ENCODE measurements at regions not wholly inside any gene's neighbourhood (a gene's known extent, or its start where the extent isn't known, plus 50 kb on each side); places are given as distances from the start of the nearest gene placed in this dataset.

DNA sequence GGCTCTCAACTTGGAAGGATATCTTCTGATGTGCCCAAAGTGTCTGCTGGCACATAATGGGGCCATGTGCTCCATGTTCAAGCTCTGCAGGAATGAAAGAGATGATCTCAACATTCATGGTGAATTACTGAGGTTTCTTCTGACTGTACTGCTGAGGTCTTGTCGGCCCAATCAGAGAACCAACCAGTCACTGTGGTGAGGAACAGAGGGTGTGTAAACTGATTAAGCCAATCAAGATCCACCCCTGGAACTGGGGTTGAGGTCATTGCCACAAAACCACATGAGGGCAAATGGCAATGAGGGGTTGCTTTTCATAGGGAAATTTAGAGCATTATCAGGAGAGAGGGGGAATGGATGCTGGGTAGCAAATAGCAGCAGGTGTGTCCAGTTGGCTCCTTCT is 152.3 kb upstream of the RAG2 start:
- Histone ChIP-seq H3K27ac (ENCODE audit: insufficient read depth, low read length, poor library complexity, severe bottlenecking) (no peak overlapping the region), H3K4me3 (ENCODE audit: low read depth, low read length) (no peak overlapping the region), H3K27me3 (ENCODE audit: control insufficient read depth, insufficient read depth, low read length) (no peaks in the 10 kb centered on the region), H3K36me3 (ENCODE audit: control insufficient read depth, insufficient read depth, low read length) (no peaks in the 10 kb centered on the region), H3K9me3 (ENCODE audit: control insufficient read depth in 2 of 2, low read length in 2 of 2) (no peaks in the 10 kb centered on the region), H3K4me1 (ENCODE audit: control insufficient read depth, insufficient read depth, low read length, poor library complexity, severe bottlenecking) (no peaks in the 10 kb centered on the region)
- Mint-ChIP-seq H3K36me3 (no peaks in the 10 kb centered on the region), H3K9me3 (peaks cover 0 to 1% (median 0%) of the 10 kb centered on the region in 7 donors), H3K4me3 (no peak overlapping the region), H3K27me3 (peaks cover 10% of the 10 kb centered on the region), H3K27ac (no peak overlapping the region), H3K4me1 (peaks cover 0 to 5% (median 0%) of the 10 kb centered on the region in 4 donors)
- DNase-seq (no peak), ATAC-seq (ENCODE audit: low read depth in 2 of 2) (no peak)

DNA sequence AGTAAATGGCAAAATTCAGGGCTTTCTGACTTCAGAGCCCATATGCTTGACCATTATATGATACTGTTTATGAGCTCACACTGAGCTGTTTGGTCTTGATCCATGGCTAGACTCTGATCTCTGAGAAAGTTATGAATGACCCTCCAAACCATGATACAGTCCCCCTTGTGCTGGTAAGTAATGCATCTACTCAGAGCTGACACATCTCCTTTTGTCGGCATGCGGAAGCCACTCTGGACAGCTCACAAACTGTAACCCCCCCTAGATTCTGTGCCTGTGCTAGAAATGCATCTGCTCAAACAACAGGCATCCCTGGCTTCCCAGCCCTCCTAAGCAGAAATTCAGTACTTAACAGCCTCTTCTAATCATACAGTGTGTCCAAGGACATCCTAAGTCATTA is 150.8 kb upstream of the RAG2 start:
- Histone ChIP-seq H3K9me3 (ENCODE audit: control insufficient read depth in 2 of 2, low read length in 2 of 2) (no peaks in the 10 kb centered on the region), H3K4me1 (ENCODE audit: control insufficient read depth, insufficient read depth, low read length, poor library complexity, severe bottlenecking) (no peaks in the 10 kb centered on the region), H3K36me3 (ENCODE audit: control insufficient read depth, insufficient read depth, low read length) (no peaks in the 10 kb centered on the region), H3K27me3 (ENCODE audit: control insufficient read depth, insufficient read depth, low read length) (no peaks in the 10 kb centered on the region), H3K4me3 (ENCODE audit: low read depth, low read length) (no peak overlapping the region), H3K27ac (ENCODE audit: insufficient read depth, low read length, poor library complexity, severe bottlenecking) (no peak overlapping the region)
- H3K27ac Mint-ChIP-seq, result no peak overlapping the region
- no peak overlapping the region for H3K4me3 Mint-ChIP-seq
- no peaks in the 10 kb centered on the region for H3K36me3 Mint-ChIP-seq
- ATAC-seq (ENCODE audit: low read depth in 2 of 2) (no peak), DNase-seq (no peak)
- peaks cover 10% of the 10 kb centered on the region for H3K27me3 Mint-ChIP-seq
- peaks cover 0 to 5% (median 1%) of the 10 kb centered on the region in 4 donors for H3K4me1 Mint-ChIP-seq
- peaks cover 0 to 1% (median 0%) of the 10 kb centered on the region in 7 donors for H3K9me3 Mint-ChIP-seq

DNA sequence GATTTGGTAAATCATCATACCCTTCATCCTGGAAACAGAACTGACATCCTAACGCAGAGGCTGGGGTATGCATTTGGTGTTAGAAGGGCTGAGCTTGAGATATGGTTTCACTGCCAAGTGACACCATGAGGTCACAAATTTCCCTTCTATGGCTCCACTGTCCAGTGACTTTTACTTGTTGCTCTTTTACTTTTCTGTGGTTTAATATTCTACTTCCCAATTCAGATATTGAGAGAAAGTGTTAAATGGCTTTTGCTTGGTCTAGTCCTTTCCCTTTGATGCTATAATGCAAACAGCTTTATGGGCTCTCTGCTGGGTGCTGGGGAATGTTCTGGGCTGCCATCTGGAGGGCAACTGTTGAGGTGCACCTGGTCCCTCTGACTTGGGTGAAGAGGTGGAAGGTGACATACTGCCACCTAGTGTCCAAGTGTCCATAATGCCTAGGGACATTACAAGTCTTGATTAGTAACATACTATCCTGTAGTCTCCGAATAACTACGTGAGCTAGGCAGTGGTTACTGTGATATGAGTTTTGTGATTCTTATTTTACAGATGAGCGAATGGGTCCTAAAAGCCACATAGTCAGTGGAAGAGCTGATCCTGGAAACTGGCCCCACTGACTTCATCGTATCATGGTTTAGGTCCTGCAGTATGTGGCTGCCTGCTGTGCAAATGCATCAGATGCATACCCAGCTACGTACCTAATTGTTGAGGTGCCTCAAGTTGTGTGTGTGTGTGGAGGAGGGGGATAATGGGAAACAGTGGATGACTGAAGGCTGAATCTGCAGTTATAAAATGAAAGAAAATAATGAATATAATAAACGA is 149.1 kb upstream of the RAG2 start:
- Mint-ChIP-seq H3K4me3 (no peak overlapping the region), H3K4me1 (peaks cover 0 to 5% (median 1%) of the 10 kb centered on the region in 4 donors), H3K36me3 (no peaks in the 10 kb centered on the region), H3K27ac (peak overlapping the region in 1 of 3 donors; percentile 27), H3K9me3 (peaks cover 0 to 1% (median 0%) of the 10 kb centered on the region in 7 donors), H3K27me3 (peaks cover 10% of the 10 kb centered on the region)
- Histone ChIP-seq H3K9me3 (ENCODE audit: control insufficient read depth in 2 of 2, low read length in 2 of 2) (no peaks in the 10 kb centered on the region), H3K27ac (ENCODE audit: insufficient read depth, low read length, poor library complexity, severe bottlenecking) (no peak overlapping the region), H3K36me3 (ENCODE audit: control insufficient read depth, insufficient read depth, low read length) (no peaks in the 10 kb centered on the region), H3K4me1 (ENCODE audit: control insufficient read depth, insufficient read depth, low read length, poor library complexity, severe bottlenecking) (no peaks in the 10 kb centered on the region), H3K27me3 (ENCODE audit: control insufficient read depth, insufficient read depth, low read length) (peaks cover 1% of the 10 kb centered on the region), H3K4me3 (ENCODE audit: low read depth, low read length) (no peak overlapping the region)
- peak; percentile 90 to 93 for ATAC-seq (ENCODE audit: low read depth in 2 of 2)
- peak; percentile 39 to 91 (median 59) for DNase-seq

DNA sequence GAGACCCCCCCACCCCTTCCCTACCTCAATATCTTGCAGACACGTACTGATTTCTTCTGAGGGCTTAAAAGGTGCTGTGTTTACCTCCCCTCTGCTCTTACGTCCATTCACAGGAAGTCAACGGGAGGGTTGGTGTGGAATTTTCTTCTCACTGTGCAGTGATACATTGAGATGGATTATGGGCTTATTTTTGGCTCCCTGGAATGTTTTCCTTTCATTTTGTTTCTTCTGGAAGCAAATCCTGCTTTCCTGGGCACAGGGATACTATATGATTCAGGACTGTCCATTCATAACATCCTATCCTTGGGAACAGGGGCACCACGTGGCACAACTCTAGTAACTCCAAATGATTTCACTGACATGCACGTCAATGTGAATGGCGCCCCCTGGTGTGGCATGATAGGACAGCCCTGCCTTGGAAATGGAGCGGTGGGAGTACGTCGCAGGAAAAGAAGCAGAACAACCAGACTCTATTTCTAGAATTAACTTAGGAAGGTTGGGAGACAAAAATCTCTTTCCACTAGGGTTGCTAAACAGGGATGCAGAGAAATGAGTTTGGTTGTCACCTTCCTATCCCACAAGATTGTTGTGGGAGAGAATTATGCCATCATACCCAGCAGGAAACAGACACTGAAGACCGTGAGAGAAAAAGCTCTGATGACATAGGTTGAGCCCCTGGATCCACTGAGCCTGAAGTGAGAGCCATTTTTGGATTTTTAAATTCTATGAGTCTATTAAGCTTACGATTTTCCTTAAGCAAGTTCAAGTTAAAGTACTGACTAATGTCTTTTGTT is 146.5 kb upstream of the RAG2 start:
- Mint-ChIP-seq H3K27me3 (peaks cover 4% of the 10 kb centered on the region), H3K36me3 (no peaks in the 10 kb centered on the region), H3K27ac (no peak overlapping the region), H3K9me3 (peaks cover 0 to 5% (median 0%) of the 10 kb centered on the region in 7 donors), H3K4me1 (peaks cover 0 to 5% (median 1%) of the 10 kb centered on the region in 4 donors), H3K4me3 (no peak overlapping the region)
- Histone ChIP-seq H3K9me3 (ENCODE audit: control insufficient read depth in 2 of 2, low read length in 2 of 2) (no peaks in the 10 kb centered on the region), H3K4me1 (ENCODE audit: control insufficient read depth, insufficient read depth, low read length, poor library complexity, severe bottlenecking) (no peaks in the 10 kb centered on the region), H3K4me3 (ENCODE audit: low read depth, low read length) (no peak overlapping the region), H3K27ac (ENCODE audit: insufficient read depth, low read length, poor library complexity, severe bottlenecking) (no peak overlapping the region), H3K27me3 (ENCODE audit: control insufficient read depth, insufficient read depth, low read length) (peaks cover 3% of the 10 kb centered on the region), H3K36me3 (ENCODE audit: control insufficient read depth, insufficient read depth, low read length) (no peaks in the 10 kb centered on the region)
- ATAC-seq (ENCODE audit: low read depth in 2 of 2) (no peak), DNase-seq (peak; percentile 2 to 50 (median 6))

DNA sequence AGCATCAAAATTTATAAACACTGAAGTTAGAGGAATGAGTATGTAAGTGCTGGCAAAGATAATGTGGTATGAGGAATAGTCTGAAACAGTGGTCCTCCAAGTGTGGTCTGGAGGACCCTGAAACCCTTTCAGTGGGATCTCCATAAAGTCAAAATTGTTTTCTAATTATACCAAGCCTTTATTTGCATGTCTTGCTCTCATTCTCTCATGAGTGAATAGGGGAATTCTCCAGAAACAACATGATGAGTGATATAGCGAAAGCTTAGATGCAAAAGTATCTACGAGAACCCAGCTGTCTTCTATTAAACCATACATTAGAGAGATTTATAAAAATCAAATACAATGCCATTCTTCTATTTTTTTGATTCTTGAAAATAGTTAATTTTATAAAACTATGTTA is 145.0 kb upstream of the RAG2 start:
- Mint-ChIP-seq H3K27ac (no peak overlapping the region), H3K4me3 (no peak overlapping the region), H3K9me3 (peaks cover 0 to 5% (median 0%) of the 10 kb centered on the region in 7 donors), H3K36me3 (no peaks in the 10 kb centered on the region), H3K4me1 (peaks cover 0 to 5% (median 1%) of the 10 kb centered on the region in 4 donors), H3K27me3 (peaks cover 4% of the 10 kb centered on the region)
- Histone ChIP-seq H3K36me3 (ENCODE audit: control insufficient read depth, insufficient read depth, low read length) (no peaks in the 10 kb centered on the region), H3K4me1 (ENCODE audit: control insufficient read depth, insufficient read depth, low read length, poor library complexity, severe bottlenecking) (no peaks in the 10 kb centered on the region), H3K27ac (ENCODE audit: insufficient read depth, low read length, poor library complexity, severe bottlenecking) (no peak overlapping the region), H3K9me3 (ENCODE audit: control insufficient read depth in 2 of 2, low read length in 2 of 2) (no peaks in the 10 kb centered on the region), H3K27me3 (ENCODE audit: control insufficient read depth, insufficient read depth, low read length) (peaks cover 3% of the 10 kb centered on the region), H3K4me3 (ENCODE audit: low read depth, low read length) (no peak overlapping the region)
- no peak for ATAC-seq (ENCODE audit: low read depth in 2 of 2)
- DNase-seq, result no peak

DNA sequence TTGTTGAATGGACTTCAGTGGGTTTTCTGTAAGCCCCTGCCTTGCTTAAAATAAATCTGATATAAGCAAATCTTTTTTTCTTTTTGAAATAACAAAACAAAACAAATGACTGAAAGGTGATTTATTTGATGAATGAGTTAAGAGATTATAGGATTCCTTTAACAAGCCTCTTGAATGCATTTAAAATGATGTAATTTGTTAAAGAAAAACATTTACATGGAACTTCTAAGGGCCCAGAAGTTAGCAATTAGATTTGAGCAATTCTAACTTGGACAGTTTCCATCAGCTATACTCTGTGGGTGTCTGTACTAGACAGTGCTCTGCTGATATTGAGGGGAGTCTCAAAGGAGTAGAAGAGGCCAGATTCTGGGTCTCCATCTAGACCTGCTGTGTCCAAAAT is 143.5 kb upstream of the RAG2 start:
- no peaks in the 10 kb centered on the region for H3K9me3 ChIP-seq (ENCODE audit: control insufficient read depth in 2 of 2, low read length in 2 of 2)
- H3K4me3 ChIP-seq (ENCODE audit: low read depth, low read length), result no peak overlapping the region
- Mint-ChIP-seq H3K27me3 (no peaks in the 10 kb centered on the region), H3K9me3 (peaks cover 0 to 4% (median 0%) of the 10 kb centered on the region in 7 donors), H3K4me3 (no peak overlapping the region), H3K4me1 (peaks cover 0 to 3% (median 0%) of the 10 kb centered on the region in 4 donors), H3K36me3 (no peaks in the 10 kb centered on the region), H3K27ac (no peak overlapping the region)
- ATAC-seq (ENCODE audit: low read depth in 2 of 2) (no peak), DNase-seq (no peak)
- no peak overlapping the region for H3K27ac ChIP-seq (ENCODE audit: insufficient read depth, low read length, poor library complexity, severe bottlenecking)
- no peaks in the 10 kb centered on the region for H3K36me3 ChIP-seq (ENCODE audit: control insufficient read depth, insufficient read depth, low read length)
- no peaks in the 10 kb centered on the region for H3K4me1 ChIP-seq (ENCODE audit: control insufficient read depth, insufficient read depth, low read length, poor library complexity, severe bottlenecking)
- H3K27me3 ChIP-seq (ENCODE audit: control insufficient read depth, insufficient read depth, low read length), result peaks cover 3% of the 10 kb centered on the region

DNA sequence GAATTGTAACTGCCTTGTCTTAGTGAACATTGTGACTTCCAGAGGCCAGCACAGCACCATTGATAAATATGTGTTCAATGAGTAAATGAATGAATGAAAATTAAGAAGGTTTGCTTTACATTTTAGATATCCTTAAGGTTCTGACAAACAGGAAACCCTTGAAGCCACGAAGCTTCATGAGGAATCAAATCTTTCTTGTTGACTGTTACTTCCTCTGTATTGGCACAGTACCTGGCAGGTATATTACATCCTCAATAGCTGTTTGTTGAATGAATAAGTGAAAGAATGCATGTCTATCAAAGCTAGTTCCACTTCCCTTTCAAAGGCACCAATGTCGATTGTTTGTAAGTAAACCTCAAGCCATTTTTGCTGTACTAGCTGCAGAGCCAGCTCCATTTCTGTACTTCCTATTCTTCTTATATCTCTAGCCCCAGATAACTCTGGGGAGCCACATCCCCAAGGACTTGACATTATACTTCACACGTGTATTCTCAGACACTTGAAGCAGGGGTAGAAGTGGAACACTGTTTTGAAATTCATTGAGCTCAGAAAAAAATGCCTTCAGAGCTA is 140.3 kb upstream of the RAG2 start:
- H3K27me3 Mint-ChIP-seq, result no peaks in the 10 kb centered on the region
- H3K27ac Mint-ChIP-seq, result no peak overlapping the region
- peaks cover 0 to 4% (median 0%) of the 10 kb centered on the region in 7 donors for H3K9me3 Mint-ChIP-seq
- no peak overlapping the region for H3K27ac ChIP-seq (ENCODE audit: insufficient read depth, low read length, poor library complexity, severe bottlenecking)
- DNase-seq, result no peak
- H3K4me1 Mint-ChIP-seq, result no peaks in the 10 kb centered on the region
- no peak overlapping the region for H3K4me3 ChIP-seq (ENCODE audit: low read depth, low read length)
- peaks cover 0 to 3% of the 10 kb centered on the region in 2 experiments for H3K9me3 ChIP-seq (ENCODE audit: control insufficient read depth in 2 of 2, low read length in 2 of 2)
- H3K36me3 ChIP-seq (ENCODE audit: control insufficient read depth, insufficient read depth, low read length), result no peaks in the 10 kb centered on the region
- H3K4me3 Mint-ChIP-seq, result no peak overlapping the region
- H3K4me1 ChIP-seq (ENCODE audit: control insufficient read depth, insufficient read depth, low read length, poor library complexity, severe bottlenecking), result no peaks in the 10 kb centered on the region
- H3K36me3 Mint-ChIP-seq, result no peaks in the 10 kb centered on the region
- peaks cover 3% of the 10 kb centered on the region for H3K27me3 ChIP-seq (ENCODE audit: control insufficient read depth, insufficient read depth, low read length)
- ATAC-seq (ENCODE audit: low read depth in 2 of 2), result no peak
